SK-N-SH (cell line): ENCODE measurements at regions not wholly inside any gene's neighbourhood (a gene's known extent, or its start where the extent isn't known, plus 50 kb on each side); places are given as distances from the start of the nearest gene placed in this dataset.

Experiments
- ELF1 ChIP-seq: IDR thresholded peaks from 2 replicates; pipeline ENCODE4 v1.4.0; 2012
- EZH2phosphoT487 ChIP-seq: fragments of 200-600 bp; sonication (generic); IDR thresholded peaks from 2 replicates; pipeline ENCODE4 v1.6.1; 2017; ENCODE audit warnings: low read depth, mixed run types, mild to moderate bottlenecking, antibody characterized with exemption, moderate library complexity, borderline replicate concordance
- GABPA ChIP-seq: IDR thresholded peaks from 2 replicates; pipeline ENCODE4 v1.4.0; 2012; ENCODE audit warnings: low read depth, mild to moderate bottlenecking
- MAX ChIP-seq: IDR thresholded peaks from 2 replicates; pipeline ENCODE4 v1.4.0; 2012; ENCODE audit warnings: low read depth
- POLR2AphosphoS5 ChIP-seq: IDR thresholded peaks from 2 replicates; pipeline ENCODE4 v1.6.1; 2012; ENCODE audit warnings: low read depth, low read length
- TAF1 ChIP-seq: IDR thresholded peaks from 2 replicates; pipeline ENCODE4 v1.6.1; 2012; ENCODE audit warnings: low read depth, mild to moderate bottlenecking, low read length, moderate library complexity, borderline replicate concordance
- TCF12 ChIP-seq: IDR thresholded peaks from 2 replicates; pipeline ENCODE4 v1.4.0; 2012
- TF ChIP-seq, protein P1 (sequence below): fragments of 200-600 bp; sonication (generic); IDR thresholded peaks from 2 replicates; pipeline ENCODE4 v1.6.1; 2017; ENCODE audit warnings: antibody characterized with exemption, mild to moderate bottlenecking, moderate library complexity

- TF ChIP-seq ELF1 = no peak
- no peak for TF ChIP-seq POLR2AphosphoS5
- TF ChIP-seq, protein P1, sequence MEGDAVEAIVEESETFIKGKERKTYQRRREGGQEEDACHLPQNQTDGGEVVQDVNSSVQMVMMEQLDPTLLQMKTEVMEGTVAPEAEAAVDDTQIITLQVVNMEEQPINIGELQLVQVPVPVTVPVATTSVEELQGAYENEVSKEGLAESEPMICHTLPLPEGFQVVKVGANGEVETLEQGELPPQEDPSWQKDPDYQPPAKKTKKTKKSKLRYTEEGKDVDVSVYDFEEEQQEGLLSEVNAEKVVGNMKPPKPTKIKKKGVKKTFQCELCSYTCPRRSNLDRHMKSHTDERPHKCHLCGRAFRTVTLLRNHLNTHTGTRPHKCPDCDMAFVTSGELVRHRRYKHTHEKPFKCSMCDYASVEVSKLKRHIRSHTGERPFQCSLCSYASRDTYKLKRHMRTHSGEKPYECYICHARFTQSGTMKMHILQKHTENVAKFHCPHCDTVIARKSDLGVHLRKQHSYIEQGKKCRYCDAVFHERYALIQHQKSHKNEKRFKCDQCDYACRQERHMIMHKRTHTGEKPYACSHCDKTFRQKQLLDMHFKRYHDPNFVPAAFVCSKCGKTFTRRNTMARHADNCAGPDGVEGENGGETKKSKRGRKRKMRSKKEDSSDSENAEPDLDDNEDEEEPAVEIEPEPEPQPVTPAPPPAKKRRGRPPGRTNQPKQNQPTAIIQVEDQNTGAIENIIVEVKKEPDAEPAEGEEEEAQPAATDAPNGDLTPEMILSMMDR = no peak
- TF ChIP-seq MAX = no peak
- no peak for TF ChIP-seq TCF12
- TF ChIP-seq EZH2phosphoT487 = no peak
- no peak for TF ChIP-seq TAF1
- TF ChIP-seq GABPA = no peak
These were observed 311.3 kb upstream of the SOX9 start for GRCh38 chr17:71809537-71809936.
